Activated T-cell treated with anti-CD3 and anti-CD28 coated beads, Interleukin-2, amount 50 U/mL, for 1 hour (primary cell): ENCODE measurements at regions not wholly inside any gene's neighbourhood (a gene's known extent, or its start where the extent isn't known, plus 50 kb on each side); places are given as distances from the start of the nearest gene placed in this dataset.
"Not testable (repeated sequence)": the region's sequence is repeated elsewhere in the genome, so short reads cannot be mapped to it uniquely, and the experiment has no call there.

Source experiments
- DNase-seq: peaks from one replicate; pipeline ENCODE4 v3.0.0-alpha.2; 2020

DNA sequence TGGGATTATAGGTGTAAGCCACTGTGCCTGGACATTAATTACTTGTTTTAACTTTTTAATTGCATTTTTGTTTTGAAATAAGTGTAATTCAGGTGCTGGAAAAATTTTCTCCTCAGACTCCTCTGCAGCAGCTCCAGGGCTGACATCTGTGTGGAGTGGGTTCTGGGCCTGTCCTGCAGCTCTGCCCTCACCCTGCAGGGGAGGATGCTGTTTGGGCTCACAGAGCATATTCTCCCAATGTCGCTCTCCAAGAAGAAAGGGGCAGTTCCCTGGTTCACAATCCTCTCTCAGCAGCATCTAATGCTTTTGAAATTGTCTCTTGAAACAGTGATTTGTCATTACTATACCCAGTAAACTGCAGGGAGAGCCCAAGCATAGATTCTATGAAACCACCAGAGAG is 995.7 kb downstream of the TMEM121 start:
- DNase-seq: not testable (repeated sequence)

DNA sequence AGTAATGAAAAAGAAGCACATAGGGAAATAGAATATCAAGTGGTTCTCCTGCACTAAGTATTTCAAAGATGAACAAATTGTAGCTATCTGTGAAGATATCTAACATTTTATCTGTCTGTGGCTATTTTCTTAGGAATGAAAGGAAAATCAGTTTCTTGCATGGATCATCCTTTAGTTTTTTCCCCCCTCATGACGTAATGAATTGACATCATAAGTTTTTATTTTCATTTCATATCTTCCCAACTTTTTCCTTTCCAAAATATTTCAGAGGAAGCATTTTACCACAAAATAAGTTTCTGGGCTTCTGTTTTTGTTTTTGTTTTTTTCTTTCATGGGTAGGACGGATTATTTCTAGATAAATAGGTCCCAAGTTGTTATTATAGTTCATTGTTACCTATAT is 996.6 kb downstream of the TMEM121 start:
- DNase-seq: no peak

DNA sequence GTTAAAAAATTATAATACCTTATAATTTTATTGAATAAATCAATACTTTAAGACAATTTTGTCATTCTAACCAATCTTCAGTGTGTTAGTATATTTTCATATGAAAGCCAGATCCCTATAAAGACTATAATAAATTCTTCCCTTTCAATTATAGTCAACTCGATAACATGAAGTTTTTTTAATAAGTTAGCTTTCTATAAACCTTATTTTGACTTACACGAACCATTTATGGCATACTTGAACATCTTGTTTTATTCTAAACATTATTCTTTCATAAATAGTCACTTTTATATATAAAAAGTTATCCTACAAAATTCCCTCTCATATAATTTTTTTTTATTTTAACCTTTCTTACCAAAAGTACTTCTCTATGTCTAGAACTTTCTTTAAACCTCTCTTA is 1002.3 kb downstream of the TMEM121 start:
- no peak for DNase-seq

DNA sequence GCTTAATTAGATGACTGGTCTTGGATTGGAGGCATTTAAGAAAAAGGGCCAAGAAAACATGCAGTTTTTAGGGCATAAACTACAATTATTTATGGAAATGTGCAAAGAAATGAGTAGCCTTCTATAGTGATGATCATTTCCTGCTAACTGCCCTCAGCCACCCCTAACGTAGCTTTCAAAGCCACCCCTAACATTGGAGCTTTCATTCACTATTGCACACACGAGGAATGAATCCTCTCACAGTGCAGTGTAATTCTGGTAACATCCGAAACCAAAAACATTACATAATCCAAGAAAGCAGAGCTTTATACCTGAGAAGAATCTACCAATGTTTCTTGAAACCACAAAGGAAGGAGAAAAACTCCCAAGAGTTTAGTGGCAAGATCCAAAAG is 1003.6 kb downstream of the TMEM121 start:
- DNase-seq: no peak

DNA sequence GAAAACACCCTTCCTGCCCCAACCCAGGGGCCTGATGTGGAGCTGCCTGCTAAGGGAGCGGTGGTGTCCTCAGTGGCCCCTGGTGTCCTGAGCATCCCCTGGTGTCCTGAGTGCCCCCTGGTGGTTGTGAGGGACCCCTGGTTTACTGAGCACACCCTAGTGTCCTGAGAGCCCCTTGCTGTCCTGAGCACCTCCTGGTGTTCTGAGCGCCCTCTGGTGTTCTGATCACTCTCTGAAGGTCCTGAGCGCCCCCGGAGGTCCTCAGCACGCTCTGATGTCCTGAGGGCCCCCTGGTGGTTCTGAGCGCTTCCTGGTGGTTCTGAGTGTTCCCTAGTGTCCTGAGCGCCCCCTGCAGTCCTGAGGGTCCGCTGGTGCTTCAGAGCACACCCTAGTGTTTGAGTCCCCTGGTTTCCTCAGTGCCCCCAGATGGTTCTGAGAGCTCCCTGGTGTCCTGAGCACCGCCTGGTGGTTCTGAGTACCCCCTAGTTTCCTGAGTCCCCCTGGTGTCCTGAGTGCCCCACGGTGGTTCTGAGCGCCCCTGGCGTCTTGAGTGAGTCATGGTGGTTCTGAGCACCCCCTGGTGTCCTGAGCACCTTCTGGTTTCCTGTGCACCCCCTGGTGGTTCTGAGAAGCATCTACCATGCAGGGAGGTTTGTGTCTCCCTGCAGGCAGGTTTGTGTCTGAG is 1004.2 kb downstream of the TMEM121 start:
- peak; percentile 39 for DNase-seq

DNA sequence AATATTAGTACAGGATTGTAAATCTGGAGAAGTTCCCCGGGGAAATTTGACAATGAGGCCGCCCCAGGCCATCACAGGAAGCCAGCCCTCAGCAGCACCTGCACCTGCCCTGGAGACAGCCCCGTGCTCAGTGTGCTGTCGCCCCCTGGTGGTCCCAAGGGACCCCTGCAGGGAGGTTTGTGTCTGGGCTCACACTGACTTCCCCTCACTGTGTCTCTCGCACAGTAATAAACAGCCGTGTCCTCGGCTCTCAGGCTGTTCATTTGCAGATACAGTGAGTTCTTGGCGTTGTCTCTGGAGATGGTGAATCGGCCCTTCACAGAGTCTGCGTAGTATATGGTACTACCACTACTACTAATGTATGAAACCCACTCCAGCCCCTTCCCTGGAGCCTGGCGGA is 1011.2 kb downstream of the TMEM121 start:
- DNase-seq: peak; percentile 35

DNA sequence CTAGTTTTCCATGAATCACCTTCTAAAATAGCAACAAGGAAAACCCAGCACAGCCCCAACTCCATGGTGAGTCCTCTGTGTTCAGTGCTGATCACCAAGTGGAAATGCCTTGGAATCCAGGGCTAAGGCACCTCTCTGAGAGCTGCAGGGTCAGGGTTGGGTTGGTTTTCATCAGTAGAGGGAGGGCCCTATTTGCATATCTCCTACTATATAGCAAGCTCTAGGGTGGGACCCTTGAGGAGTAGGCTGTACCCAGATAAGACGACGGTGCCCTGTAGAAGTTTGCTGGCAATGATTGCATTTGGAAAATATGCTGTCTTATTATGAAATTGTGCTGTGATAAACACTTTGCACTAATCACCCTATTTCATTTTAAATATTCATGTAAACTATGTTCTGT is 1011.8 kb downstream of the TMEM121 start:
- no peak for DNase-seq

DNA sequence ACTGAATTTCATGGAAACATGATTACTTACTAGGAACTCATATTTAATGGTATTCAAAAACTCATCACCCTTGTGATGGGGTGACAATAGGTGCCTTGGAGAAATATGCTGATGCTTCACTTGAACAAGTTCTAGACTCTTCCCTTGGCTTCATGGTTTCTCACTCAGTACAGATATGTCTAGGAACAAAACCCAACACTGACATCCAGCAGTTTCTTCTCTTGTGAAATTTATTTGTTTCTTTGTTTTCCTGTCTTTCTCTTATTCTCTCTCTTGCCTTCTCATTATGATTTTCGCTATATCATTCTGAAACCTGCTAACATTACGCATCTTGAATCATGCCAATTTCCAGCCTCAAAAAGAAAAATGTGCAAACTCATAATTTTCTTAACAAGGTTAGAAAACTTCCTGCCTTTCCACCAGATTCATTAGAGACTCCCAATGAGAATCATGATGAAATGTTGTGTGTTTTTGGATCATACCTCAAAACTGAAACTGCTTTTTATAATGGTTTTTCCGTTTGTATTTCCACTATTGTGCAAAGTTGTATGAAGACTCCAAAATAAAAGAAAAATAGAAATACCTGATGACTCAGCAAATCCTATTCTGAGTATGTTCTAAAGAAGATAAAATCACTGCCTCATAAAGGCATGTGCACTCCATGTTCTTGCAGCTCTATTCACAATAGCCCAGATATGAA is 1021.5 kb downstream of the TMEM121 start:
- no peak for DNase-seq

DNA sequence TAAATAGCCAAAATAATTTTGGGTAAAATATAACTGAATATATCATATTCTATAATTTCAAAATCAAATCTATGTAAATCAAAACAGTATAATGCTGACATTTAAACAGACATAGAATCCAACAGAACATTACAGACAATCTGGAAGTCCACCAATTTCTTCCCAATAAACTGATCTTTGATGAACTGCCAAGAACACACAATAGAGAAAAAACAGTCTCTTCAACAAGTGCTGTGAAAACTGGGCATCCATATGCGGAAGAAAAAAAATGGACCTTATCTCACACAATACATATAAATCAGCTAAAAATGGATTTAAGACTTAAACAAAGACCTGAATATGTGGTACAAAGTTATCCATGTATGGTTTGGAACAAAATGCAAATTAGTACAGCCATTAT is 1022.7 kb downstream of the TMEM121 start:
- no peak for DNase-seq

DNA sequence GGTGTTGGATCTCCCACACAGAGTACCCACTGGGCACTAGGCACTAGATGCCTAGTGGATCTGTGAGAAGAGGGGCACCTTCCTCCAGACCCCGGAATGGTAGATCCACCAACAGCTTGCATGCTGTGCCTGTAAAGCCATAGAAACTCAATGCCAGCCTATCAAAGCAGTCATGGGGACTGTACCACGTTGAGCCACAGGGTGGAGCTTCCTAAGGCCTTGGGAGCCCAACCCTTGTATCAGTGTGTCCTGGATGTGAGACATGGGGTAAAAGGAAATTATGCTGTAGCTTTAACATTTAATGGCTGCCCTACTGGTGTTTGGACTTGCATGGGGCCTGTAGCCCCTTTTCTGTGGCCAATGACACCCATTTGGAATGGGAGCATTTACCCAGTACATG is 1024.9 kb downstream of the TMEM121 start:
- DNase-seq: peak; percentile 23

DNA sequence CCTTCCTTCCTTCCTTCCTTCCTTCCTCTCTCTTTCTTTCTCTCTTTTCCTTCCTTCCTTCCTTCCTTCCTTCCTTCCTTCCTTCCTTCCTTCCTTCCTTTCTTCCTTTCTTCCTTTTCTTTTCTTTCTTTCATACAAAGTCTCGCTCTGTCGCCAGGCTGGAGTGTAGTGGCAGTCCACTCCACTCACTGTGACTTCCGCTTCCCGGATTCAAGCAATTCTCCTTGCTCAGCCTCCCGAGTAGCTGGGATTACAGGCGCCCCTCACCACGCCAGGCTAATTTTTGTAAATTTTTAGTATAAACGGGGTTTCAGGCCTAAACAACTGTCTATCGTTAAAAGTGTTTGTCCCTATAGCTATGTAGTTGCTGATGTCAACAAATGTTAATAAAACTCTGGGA is 1029.8 kb downstream of the TMEM121 start:
- not testable (repeated sequence) for DNase-seq

DNA sequence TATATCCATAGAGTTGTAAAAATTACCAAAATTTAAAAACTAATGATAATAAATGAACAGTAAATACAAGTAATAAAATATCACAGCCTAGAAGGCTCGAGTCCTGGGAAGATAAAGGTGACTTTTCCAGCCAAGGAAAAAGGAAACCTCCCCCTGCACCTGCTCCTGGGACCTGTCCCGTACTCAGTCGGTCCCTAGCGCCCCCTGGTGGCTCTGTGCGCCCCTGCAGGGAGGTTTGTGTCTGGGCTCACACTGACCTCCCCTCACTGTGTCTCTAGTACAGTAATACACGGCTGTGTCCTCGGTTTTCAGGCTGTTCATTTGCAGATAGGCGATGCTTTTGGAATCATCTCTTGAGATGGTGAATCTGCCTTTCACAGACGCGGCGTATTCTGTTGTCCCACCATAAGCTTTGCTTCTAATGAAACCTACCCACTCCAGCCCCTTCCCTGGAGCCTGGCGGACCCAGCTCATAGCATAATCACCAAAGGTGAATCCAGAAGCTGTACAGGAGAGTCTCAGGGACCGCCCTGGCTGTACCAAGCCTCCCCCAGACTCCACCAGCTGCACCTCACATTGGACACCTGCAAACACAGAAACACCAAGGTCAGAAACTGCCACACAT is 1030.4 kb downstream of the TMEM121 start:
- peak; percentile 77 for DNase-seq

DNA sequence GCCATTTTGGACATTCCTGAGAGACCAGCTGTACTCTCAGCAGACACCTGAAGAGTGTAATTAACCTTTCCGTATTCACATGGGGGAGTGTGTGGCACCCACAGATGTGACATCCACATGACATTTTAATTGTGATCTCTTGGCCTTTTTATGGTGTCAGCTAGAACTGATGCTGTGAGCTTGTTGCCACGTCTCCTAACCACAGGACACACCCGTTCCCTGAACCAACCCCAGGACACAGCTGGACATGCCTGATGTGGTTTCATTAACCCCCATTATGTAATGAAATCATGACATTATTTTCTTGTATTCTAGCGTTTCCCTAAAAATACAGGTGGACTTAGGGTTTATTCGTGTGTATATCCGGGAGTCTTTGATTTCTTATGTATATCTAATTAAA is 1036.1 kb downstream of the TMEM121 start:
- no peak for DNase-seq

DNA sequence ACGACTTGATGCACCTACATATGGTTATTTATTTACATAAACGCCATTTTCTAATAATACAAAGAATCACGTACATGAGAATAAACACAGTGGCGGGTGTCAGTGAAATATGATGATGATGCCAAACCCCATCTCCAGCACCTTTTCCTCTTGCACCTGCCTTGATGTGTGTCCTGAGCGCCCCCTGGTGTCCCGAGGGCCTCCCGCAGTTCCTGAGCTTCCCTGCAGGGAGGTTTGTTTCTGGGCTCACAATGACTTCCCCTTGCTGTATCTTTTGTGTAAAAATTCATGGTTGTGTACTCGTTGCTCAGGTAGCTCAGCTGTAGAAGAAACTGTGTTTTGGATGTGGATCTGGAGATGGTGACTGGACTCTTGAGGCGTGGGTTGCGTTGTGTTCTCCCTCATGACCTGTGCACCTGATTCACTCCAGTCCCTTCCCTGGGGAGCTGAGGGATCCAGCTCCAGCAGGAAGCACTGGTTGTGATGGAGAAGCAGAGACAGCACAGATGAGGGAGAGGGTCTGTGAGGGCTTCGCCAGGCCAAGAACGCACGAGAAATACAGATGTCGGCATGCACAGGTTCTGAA is 1037.8 kb downstream of the TMEM121 start:
- peak; percentile 71 for DNase-seq

DNA sequence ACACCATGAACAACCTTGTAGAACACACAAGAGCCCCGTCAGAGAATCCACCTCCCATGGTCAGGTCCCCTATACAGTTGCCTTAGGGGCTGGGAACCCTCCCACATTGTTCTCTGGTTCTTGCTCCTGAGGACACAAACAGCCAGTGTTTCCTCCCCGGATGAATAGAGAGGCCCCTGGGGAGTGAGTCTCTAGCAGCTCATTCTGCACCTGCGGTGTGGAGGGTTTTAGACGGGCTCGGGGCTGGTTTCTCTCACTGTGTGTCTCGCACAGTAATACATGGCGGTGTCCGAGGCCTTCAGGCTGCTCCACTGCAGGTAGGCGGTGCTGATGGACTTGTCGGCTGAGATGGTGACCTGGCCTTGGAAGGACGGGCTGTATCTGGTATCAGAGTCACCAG is 1052.1 kb downstream of the TMEM121 start:
- no peak for DNase-seq

DNA sequence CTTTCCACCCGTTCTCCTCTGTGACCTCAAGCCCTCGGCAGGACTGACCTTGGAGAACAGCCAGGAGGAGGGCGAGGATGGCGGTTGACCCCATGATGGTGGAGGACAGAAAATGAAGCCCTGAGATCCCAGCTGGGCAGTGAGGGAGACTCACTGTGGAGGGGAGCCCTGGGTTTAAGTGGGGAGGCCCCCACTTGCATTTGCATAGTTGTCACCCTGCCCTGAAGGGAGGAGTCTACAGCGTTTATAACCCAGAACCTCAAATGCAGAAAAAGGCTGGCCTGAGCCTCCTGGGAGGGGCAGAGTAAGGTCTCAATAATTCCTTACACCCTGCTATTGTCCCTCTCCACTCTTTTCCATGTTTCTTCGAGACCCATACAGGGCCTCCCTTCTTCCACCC is 1052.7 kb downstream of the TMEM121 start:
- no peak for DNase-seq

DNA sequence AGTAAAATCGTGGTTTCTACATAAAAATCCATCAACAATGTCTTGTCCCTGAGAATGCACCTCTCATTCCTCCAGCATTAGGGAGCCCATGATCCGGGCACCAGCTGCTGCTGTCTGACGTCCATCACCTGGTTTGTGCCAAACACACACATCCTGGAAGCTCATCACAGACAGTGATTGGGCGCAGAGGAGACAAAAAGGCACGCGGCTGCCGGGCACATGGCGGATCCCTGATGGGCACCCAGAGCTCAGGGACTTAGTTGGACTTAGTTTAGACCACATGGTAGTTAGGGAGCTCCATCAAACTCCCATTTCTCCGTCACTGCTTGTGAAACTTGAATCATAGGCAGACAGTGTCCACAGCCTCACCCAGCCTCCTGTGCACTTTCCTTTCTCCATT is 1059.3 kb downstream of the TMEM121 start:
- DNase-seq: no peak

DNA sequence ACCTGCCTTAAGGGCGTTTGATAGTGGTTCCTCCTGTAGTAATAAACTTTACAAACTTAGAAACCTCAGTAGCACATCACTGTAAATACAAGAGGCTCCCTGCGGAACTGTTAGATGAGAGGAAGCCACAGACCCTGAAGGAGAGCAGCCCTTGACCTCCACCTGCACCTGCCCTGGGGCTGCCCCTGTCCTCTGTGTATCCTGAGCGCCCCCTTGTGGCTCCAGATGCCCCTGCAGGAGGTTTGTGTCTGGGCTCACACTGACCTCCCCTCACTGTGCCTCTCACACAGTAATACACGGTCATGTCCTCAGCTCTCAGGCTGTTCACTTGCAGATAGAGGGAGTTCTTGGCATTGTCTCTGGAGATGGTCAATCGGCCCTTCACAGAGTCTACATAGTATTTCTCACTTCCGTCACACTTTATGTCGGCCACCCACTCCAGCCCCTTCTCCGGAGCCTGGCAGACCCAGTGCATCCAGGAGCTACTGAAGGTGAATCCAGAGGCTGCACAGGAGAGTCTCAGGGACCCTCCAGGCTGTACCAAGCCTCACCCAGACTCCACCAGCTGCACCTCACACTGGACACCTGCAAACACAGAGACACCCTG is 1059.8 kb downstream of the TMEM121 start:
- peak; percentile 68 for DNase-seq

DNA sequence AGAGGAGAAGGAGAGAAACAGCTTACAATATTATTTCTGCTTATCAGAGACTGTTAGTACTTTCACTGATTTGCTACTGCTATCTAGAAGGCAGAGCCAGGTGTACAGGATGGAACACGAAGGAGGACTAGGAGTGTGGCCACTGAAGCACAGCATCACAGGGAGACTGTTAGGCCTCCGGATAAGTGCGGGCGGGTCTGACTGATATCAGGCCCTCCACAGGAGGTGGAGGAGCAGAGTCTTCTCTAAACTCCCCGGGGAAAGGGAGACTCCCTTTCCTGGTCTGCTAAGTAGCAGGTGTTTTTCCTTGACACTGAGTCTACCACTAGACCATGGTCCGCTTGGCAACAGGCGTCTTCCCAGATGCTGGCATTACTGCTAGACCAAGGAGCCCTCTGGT is 1065.2 kb downstream of the TMEM121 start:
- not testable (repeated sequence) for DNase-seq

DNA sequence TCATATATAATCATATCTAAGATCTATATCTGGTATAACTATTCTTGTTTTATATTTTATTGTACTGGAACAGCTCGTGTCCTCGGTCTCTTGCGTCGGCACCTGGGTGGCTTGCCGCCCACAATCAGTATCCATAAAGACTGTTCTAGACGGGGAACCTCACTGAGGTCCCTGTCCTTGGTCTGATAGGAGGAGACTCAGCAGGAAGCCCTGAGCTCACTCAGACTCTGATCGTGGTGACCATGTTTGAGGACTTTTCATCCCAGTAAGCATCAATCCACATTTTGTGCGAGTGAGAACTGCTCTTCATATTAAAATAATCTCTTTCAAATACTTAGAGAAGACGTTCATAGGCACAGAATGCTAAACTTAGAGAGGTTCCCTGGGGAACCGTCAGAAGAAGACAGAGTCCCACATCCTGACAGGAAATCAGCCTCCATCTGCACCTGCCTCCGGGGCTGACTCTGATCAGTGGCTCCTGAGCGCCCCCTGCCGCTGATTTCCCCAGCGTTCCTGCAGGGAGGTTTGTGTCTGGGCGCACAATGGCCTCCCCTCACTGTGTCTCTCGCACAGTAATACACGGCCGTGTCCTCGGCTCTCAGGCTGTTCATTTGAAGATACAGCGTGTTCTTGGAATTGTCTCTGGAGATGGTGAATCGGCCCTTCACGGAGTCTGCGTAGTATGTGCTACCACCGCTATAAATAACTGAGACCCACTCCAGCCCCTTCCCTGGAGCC is 1065.9 kb downstream of the TMEM121 start:
- DNase-seq: peak; percentile 70

DNA sequence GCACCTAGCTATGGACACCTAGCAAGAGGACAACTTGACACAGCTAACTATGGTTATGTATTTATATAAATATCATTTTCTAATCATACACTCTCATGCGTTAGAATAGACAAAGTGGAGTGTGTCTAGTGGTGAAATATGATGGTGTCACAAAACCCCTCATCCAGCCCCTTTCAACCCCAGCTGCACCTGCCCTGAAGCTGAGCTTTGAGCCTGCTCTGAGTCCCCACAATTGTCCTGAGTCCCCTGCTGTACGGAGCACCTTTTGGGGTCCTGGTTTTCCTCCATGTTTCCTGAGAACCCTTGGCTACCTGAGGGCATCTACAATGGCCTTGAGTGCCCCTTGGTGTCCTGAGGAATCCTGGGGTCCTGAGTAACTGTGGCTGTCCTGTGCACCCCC is 1072.8 kb downstream of the TMEM121 start:
- no peak for DNase-seq

DNA sequence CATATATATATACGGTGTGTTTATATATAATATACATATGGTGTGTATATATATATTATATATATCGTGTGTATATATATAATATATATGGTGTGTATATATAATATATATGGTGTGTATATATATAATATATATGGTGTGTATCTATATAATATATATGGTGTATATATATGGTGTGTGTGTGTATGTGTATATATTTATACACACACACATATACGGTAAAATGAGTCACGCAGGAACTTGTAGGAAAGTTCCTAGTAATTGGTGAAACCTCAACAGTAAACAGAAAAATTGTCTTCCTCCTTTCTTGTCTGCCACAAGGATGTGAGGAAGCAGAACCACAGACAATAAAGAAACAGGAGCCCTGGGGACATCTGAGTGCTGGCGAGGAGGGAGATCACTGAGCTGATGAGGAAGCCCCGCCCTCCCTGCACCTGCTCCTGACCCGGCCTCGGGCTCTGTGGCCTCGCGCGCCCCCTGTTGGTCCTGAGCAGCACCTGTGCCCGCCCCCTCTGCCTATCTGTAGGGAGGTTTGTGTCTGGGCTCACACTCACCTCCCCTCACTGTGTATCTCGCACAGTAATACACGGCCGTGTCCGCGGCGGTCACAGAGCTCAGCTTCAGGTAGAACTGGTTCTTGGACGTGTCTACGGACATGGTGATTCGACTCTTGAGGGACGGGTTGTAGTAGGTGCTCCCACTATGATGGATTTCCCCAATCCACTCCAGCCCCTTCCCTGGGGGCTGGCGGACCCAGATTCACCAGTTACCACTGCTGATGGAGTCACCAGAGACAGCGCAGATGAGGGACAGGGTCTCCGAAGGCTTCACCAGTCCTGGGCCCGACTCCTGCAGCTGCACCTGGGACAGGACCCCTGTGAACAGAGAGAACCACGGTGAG is 1079.4 kb downstream of the TMEM121 start:
- DNase-seq: peak; percentile 83
